Left renal cortex interstitium (tissue), 4 donors: ENCODE measurements at regions not wholly inside any gene's neighbourhood (a gene's known extent, or its start where the extent isn't known, plus 50 kb on each side); places are given as distances from the start of the nearest gene placed in this dataset.

Experiments used
- DNase-seq, 4 donors: peaks; one replicate each; pipeline ENCODE4 v3.0.0-alpha.2; 2013; ENCODE audit warnings: low read depth in 4 of 4, low spot score in 2 of 4, missing footprints in 1 of 4

DNA sequence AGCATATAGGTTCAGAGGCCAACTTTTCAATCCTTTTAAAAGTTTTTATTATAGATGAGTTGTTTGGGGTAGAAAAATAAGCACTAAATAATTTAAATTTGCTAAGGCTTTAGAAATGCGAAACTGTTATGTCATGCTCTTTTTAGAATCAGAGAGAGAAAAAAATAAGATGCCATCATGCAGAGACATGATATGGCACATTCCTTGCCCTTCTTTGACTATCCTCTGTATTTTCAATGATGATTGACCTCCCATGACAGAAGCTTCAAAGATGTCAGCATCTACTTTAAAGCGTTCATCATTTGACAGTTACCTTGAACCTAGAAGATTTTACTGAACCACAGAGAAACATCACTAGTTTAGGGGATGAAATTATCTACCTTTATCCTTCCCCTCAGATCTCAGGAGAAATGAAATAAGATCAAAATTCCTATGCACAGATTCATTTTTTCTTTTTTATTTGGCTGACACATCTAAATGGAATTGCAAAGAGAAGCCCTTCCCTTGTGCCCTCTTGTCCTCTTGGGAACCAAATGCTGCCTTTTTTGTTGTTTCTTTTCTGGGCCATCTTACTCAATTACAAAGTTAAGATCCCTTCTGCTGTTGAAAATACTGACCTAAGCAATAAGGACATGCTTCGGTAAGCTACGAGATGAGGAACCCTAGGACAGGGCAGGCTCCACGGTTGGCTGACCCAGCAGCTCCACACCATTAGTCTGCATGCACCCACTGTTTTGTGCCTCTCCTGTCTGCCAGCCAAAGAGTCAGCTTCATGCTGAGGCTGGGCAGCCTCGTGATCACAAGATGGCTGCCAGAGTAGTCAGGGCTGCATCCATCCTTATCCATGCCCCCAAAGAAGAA, 289.7 kb upstream of the TPM1 start:
- DNase-seq, result no peak

DNA sequence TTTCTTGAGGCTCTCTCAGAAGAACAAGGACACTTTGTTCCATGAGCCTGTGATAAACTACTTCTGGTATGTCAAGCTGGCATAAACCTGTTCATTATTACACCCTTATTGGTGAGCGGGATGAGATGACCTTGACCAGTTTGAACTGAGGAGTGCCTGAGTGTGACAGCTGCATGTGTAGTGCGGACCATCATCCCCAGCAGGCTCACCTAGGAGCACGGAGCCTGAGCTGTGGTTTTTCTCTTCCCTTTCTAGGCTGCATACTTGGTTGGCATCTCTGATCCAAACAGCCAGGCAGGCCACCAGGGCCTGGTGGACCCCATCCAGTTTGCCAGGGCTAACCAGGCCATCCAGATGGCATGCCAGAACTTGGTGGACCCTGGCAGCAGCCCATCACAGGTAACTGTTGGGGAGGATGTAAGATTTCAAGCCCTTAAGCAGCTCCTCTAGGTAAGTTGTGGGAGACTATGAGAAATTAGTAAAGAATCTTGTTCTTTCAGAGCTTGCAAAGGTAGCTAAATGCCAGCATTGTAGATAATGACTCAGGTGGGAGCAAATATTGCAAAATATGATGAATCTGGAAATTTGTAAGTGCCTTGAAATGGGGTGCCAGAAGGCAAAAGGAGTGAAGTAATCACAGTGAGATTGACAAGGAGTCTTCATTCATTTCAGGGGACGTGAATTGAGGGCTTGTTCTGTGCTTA, 288.9 kb upstream of the TPM1 start:
- no peak for DNase-seq

DNA sequence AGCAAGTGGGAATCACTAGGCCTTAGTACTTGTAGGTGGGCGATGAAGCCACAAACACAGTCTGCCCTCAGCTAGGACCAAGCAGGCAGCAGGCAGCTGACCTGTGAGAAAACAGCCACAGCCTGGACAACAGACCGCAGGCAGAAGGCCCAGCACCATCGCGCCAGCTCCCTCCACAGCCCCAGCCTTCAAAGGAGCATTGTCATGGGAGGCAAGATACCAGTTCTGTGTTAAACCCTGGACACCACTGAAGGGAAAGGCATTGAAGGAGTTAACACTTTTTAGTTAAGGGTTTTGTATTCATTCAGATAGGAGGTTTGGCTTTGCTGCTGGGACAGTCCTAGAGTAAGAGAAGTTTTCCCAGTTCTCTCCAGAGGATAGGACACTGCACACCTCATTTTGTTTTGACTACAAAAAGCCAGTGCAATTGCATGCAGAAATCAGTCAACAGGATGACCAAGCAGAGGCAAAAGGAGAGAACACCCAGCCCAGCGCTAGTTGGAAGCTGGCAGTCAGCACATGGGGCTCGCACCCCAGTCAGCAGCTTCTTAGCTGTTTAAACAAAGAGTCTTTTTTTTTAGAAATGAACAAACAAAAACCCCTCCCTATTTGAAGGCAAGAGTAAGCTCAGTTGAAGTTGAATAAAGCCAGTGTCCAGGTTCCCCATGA, 286.1 kb upstream of the TPM1 start:
- no peak for DNase-seq

DNA sequence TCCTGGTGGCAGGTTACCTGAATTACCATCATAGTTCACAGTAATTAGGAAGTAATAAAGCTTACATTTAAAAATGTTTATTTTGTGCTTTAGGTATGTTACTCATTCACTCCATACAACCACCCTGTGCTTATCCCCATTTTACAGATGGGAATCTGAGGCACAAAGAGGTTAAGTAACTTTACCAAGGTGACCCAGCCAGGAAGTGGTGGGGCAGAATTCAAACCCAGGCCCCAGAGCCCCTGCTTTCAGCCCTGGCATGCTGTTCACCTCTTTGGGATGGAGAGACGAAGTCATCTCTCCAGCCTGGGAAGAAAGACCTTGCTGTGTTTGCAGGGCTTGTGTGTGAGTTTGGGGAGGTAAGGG, 285.6 kb upstream of the TPM1 start:
- no peak for DNase-seq

DNA sequence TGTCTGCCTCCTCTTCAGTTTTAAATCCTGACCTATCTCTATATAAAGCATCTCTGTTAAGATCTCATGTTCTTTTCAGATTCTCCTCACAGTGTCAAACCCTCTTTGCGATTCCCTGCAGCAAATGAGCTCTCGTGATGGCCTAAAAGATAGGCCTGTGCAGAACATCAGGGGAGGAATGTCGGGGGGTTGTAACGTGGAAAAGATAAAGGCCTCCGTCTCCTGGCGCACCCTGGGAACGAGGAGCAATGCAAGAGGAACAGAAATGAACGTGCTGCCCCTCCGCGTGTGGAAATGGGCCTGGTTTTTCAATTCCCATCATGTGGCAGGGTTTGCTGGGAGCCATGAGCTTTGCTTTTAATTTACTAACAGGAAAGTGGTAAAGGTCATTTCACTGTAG, 285.0 kb upstream of the TPM1 start:
- no peak for DNase-seq

DNA sequence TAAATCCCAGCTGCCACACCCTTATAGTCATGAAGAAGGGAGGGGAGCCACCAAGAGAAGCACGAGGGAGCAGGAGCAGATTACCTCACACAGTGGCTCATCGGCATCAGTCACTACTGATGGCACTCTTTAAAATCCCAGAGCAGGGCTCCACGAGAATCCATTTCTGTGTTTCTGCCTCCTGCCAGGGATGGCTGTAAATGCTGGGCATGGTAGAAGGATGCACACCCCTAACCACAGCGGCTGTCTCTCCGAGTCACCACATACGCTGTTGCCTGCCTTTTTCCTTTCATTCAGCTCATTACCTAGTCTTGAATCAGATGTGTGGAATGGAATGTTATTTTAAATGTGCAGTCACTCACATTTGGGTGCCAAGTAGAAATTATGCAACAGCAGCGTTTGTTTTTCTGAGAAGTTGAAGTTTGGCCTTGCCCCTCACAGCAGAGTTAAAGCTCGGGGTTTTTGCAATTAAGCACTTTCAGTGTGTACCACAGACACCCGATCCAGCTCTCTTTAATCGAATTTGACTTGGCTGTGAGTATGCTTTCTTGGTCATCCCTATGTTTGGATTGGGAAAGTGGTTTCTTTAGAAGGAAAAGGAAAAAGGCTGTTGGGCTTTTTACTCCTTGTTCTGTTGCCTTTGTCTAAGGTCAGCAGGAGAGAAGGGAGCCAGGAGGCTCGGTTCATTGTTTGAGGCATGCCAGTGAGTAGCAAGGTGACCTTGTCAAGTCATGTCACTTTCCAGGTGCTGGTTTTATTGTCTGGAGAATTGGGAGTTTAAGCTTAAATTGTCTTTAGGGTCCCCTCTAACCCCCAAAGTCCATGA, 284.2 kb upstream of the TPM1 start:
- no peak for DNase-seq

DNA sequence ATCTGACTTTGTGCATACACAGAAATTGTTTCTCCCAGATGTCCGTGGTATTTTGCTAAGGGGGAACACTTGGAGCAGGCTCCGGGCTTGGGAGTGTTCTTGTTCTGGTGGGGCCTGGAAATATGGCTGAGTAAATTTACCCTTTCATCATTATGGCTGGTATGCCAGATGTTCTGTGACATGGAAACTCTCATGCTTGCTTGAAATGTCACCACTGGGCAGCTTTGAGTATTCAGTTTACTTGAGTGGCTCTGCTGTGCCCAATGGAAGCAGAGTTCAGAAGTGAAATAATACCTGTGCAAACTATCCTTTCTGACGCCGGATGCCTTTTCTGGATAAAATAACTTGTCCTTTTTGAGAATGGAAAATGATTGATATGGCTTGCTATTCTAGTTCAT, 283.6 kb upstream of the TPM1 start:
- DNase-seq, result no peak

DNA sequence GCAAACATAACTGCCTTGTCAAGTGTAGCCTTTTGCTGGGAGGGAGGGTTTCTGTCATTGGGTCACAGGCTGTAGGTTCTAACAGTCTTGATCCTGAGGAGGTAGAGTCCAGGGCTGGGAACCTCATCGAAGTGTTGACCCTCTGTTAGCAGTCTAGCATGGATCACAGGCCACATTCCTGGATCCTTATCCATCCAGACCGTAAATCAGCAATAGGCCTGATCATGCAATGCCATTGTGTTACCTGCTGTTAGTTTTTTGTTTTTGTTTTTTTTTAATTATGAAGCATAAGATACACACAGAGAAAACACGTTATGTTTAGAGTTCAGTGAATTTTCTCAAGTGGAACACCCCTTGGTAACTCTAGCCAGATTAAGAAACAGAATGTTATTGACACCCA, 282.0 kb upstream of the TPM1 start:
- DNase-seq, result no peak

DNA sequence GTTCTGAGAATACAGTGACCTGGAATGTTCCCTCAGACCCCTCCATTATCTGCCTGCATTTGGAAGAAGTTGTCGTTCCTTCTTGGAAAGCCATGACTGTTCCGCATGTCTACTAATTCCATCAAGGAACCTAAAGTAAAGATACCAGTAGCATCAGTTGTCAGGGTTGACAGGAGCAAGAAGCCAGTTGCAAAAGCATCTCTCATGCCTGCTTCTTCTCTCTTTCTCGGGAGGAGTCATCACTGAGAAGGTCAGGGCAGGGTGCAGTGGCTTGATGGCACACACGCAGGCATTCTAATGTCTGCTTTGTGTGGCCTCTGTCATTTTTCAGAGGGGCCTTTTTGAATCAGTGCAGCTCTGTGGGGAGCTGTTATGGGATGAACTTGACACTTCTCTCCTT, 276.6 kb upstream of the TPM1 start:
- DNase-seq, result no peak

DNA sequence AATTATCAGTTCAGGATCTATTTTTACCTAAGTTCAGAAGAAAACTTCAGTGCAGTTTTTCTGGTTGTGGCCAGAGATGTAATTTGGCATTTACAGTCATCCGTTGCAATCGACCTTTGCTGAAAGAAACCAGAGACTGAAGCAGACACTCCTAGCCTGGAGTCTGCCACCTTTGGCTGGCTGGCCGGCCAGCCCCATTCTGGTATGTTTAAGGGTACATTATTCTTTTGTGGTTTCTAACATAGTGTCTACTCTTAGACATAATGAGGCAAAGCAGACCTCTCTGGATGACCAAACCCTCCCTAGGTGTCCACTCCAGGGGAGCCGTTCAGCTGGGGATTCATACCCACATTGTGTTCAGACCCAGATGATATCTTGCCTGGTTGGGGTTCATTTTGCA, 275.9 kb upstream of the TPM1 start:
- DNase-seq, result no peak

DNA sequence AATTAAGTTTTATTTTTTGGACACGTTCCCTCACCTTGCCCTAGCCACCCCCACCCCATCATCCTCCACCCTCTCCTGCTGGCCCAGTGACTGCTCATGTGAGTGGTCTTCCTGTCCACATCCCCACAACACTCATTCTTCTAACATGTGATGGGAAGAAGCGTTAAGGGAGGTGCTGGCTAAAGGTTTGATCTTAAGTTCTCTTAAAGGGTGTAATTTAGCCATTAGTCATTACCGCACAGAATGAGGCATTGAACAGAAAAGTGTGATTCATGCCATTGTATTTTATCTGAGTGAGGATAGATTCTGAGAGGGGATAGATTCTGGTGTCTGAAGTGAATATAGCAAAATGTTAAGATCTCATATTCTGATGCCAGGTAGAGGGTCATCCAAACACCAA, 272.9 kb upstream of the TPM1 start:
- DNase-seq, result no peak

DNA sequence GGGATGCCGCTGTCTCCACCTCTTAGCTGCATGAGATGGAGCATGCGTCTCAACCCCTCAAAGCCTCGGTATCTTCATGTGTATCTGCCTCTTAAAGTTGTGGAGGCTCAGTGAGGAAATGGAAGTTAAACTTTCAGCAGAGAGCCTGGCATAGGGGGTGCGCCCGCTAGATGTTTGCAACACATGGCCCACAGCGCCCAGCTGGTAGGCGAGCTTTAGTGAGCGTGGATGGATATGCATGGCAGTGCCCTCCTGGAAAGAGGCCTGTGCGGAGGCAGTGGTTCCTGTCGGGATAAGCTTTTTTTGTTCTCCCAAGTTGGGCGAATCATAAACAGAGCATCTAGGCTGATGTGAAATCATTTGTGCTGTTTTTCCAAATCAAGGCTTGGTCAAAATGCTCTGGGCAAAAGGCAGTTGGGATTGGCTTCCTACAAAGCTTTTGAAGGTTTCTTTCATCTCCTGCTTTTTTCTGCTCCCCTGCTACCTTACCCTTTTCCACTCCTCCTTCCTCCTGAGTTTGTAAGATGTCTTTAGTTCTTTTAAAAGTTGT, 272.4 kb upstream of the TPM1 start:
- DNase-seq, result no peak

DNA sequence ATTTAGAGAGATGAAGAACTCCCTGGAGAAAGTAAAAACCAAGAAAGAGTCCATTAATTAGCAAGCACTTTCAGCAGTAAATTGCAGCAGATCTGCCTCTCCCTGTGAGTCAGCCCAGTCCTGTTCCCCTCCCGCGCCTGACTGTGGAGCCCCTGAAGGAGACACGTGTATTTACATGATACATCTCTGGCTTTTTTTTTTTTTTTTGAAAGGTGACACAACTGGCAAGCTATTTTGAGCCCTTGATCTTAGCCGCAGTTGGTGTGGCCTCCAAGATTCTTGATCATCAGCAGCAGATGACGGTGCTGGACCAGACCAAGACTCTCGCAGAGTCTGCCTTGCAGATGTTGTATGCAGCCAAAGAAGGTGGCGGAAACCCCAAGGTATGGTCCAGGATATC, 271.8 kb upstream of the TPM1 start:
- no peak for DNase-seq

DNA sequence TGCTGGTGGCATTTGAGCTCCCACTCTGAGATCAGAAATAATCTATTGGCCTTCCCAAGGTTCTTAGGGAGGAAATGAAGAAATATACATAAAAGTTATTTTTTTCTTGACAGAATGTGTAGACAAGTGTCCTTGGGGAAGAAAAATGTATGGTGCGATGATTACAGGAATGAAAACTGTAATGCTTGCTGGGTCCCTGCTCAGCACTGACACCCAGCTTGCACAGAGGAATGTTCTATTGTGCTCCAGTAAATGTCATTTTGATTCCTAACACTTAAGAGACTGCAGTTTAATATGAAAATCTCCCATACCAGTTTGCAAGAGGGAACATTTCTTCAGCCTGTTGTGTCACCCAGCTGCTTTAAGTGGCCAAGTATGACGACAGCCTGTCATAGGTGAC, 271.3 kb upstream of the TPM1 start:
- DNase-seq, result no peak

DNA sequence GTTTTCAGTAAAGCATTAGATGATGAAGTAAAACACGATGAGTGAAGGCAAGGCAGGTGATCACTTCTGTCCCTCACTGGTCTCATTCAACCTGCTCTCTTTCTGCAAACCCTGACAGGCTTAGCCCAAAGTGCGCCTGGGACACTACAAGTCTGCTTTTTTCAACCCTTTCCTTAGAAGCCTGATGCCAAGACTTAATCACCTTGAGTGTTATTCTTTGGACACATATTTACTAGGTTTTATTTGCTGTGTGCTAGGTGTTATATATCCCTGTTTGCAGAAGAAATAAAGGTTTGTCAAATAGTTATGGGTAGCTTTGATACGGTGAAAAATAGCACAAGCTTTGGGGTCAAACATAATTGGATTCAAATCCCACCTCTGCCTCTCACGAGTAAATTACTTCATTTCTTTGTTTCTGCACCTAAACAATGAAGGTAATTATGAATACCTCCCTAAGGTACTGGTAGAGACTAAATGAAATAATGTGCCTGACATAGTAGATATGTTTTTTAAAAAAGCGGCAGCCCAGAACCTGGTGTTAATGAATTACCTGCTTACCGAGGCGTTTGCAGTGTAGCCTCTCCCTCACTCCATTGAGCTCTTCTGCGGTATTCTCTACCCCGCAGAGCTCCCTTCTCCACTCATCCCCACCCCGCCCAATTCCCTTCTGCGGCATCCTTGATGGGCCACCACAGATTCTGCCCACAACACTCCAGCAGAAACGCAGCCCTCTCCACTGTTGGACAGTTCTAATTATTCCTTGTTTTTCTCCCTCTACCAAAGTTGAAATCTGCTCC, 269.0 kb upstream of the TPM1 start:
- DNase-seq, result no peak

DNA sequence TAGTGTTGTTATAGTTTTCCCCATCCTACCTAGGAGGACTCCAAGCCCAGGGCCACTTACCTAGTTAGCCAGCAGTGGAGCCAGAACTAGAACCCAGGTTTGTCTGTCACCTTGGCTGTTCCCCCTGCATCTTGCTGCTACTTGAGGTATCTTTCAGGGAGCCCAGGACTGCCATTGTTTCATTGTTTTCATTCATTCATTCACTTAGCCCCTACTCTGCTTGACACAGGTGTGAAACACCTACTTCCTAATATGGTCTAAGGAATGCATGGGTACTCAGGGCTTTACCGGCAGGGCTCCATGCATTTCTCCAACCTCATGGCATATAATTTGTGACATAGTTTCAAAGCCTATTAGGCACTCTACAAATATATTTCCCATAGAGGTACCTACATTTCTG, 266.6 kb upstream of the TPM1 start:
- no peak for DNase-seq

DNA sequence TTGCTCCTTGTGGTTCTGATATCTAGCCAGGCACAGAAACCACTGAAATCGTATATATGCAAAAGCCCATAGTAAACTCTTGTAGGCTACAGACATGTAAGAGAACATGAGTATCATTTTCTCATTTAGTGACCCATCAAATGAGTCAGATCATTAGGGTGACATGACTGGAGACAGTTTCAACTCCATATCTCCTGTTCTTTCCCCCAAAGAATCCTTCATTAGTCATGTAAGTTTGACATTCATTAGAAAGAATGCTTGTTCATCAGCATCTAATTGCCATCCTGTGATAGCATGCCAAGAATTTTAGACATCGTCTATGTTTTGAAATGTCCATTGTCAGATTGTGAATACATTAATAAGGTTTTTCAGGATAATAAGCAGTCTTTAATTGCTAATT, 264.9 kb upstream of the TPM1 start:
- no peak for DNase-seq

DNA sequence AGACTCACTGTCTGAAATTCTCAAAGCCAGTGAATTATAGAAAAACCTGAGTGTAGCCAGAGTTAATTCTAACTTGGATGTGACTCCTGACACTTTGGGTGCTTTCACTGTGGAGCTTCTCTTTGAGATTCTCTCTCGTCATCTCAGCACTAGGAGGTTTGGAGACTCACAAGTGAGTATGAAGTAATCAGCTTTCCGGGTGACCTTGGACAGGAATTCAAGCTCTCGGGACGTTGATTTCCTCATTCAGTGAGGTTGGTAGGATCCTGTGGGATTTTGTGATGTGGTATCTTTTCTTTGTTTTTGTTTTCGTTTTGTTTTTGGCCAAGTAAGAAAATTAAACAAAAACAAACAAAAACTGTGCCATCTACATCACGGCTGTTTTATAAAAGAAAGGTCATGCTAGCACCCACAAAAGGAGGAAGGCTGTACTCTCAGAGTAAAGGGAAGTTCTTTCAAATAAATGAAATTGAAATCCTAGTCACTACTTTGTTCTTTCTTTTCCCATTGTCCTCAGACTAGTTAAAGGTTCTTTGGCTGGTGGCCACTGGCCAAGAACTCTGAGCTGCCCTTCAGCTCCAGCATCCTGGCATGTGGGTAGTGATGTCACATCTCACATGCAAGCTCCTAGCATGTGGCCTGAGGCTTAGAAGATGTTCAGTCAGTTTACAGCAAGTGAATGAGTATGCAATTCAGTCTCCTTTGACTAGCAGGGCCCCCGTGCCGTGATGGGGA, 263.3 kb upstream of the TPM1 start:
- no peak for DNase-seq

DNA sequence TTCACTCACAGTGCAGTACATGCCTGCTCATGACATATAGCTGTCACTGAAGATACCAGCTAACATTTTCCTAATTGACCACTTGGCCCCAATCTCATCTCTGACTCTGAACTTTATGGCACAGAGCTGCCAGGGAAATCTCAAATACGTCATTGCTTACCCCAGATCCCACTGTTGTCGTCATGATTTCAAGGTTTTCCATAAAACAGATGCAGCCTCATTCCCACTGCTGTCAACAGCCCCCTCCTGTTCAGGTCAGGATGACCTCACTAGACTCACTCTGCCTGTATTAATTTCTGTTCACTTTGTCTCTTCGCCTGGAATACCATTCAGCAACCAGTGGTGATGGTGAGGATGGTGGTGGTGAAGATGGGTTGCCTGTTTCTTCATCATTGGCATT, 262.6 kb upstream of the TPM1 start:
- no peak for DNase-seq
